ENCODE measurements at regions not wholly inside any gene's neighbourhood (a gene's known extent, or its start where the extent isn't known, plus 50 kb on each side); places are given as distances from the start of the nearest gene placed in this dataset.

- no peaks in the 10 kb centered on the region for H3K36me3 Mint-ChIP-seq (ENCODE audit: low read depth)
- DNase-seq (no peak), ATAC-seq (no peak)
- no peaks in the 10 kb centered on the region for H3K9me3 Mint-ChIP-seq
- H3K4me1 Mint-ChIP-seq: no peaks in the 10 kb centered on the region
- no peaks in the 10 kb centered on the region for H3K27me3 Mint-ChIP-seq
- no peak overlapping the region for H3K27ac Mint-ChIP-seq
- H3K4me3 Mint-ChIP-seq: no peak overlapping the region
Measured at GRCh38 chr12:105813201-105813600, 325.6 kb downstream of the NUAK1 start.

DNA sequence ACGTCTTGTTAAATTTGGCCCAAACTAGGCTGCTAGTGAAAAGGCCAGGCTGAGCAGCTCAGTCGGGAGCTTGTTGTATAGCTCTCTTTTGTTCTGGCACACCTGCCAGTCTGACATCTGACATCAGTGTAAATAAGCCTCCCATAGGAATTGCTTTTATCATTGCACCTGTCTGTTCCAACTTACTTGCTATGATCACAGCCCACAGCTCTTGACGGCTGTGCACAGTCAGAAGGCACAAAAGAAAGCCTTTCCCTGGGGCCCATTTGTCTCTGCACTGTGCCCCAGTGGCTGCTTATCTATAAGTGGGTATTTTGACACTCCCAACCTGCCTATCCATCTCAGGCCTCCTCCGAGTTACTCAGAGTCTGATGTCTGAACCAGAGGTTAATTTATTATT lies 324.5 kb downstream of the NUAK1 start:
- Mint-ChIP-seq H3K4me1 (no peaks in the 10 kb centered on the region), H3K27ac (no peak overlapping the region), H3K4me3 (no peak overlapping the region), H3K36me3 (ENCODE audit: low read depth) (no peaks in the 10 kb centered on the region), H3K9me3 (no peaks in the 10 kb centered on the region), H3K27me3 (no peaks in the 10 kb centered on the region)
- no peak for ATAC-seq
- DNase-seq: no peak

DNA sequence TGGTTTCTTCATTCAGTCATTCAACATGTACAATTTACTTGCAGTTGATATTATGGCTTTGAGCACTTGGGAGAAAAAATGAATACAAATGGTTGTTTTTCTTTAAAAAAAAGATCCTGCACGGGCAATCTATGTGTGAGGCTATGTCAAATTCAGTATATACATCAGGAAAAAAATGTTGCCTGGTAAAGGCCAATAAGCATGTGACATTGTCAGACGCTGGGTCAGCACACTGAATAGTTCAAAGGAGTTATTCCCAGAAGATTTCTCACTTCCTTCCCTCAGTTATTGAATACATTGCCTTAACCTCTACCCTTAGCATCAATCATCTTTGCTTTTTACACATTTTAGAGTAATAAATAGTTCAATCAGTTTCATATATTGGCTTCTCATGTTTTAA lies 319.2 kb downstream of the NUAK1 start:
- H3K4me1 Mint-ChIP-seq: no peaks in the 10 kb centered on the region
- peaks cover 4% of the 10 kb centered on the region for H3K9me3 Mint-ChIP-seq
- H3K27me3 Mint-ChIP-seq: peaks cover 2% of the 10 kb centered on the region
- H3K36me3 Mint-ChIP-seq (ENCODE audit: low read depth): no peaks in the 10 kb centered on the region
- no peak overlapping the region for H3K27ac Mint-ChIP-seq
- DNase-seq: no peak
- no peak for ATAC-seq
- no peak overlapping the region for H3K4me3 Mint-ChIP-seq

DNA sequence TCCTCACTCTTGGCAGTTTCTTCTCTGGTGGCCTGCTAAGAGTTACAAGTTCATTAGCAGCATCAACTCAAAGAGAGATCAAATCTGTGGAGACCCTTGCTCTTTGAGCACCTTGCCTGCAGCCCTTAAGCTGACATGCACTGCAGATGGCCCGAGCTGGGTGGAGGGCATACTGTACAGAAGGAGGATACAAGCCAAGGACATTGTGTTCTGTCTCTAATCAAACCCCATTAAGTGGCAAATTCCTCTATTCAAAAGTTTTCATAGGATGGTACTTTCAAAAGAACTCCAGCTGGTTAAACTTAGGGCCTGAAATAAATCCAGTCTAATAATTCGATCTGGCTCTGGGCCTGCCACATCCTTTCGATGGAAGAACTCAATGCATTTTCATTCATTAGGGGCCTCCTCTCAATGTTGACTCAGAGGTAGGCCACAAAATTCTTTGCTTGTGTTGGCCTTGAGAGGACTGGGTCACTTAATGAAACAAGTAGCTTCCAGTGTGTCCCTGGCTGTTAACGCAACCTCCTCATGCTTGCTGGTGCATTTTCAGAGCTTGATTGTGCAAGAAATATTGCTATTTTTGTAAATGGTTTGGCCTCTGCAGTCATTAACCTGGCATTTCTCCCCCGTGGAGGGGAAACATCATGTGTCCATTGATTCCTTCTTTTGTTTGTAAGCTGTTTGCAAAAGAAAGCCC lies 318.2 kb downstream of the NUAK1 start:
- ATAC-seq: no peak
- Mint-ChIP-seq H3K36me3 (ENCODE audit: low read depth) (no peaks in the 10 kb centered on the region), H3K4me1 (no peaks in the 10 kb centered on the region), H3K27ac (no peak overlapping the region), H3K9me3 (peaks cover 4% of the 10 kb centered on the region), H3K4me3 (no peak overlapping the region), H3K27me3 (peaks cover 2% of the 10 kb centered on the region)
- no peak for DNase-seq

DNA sequence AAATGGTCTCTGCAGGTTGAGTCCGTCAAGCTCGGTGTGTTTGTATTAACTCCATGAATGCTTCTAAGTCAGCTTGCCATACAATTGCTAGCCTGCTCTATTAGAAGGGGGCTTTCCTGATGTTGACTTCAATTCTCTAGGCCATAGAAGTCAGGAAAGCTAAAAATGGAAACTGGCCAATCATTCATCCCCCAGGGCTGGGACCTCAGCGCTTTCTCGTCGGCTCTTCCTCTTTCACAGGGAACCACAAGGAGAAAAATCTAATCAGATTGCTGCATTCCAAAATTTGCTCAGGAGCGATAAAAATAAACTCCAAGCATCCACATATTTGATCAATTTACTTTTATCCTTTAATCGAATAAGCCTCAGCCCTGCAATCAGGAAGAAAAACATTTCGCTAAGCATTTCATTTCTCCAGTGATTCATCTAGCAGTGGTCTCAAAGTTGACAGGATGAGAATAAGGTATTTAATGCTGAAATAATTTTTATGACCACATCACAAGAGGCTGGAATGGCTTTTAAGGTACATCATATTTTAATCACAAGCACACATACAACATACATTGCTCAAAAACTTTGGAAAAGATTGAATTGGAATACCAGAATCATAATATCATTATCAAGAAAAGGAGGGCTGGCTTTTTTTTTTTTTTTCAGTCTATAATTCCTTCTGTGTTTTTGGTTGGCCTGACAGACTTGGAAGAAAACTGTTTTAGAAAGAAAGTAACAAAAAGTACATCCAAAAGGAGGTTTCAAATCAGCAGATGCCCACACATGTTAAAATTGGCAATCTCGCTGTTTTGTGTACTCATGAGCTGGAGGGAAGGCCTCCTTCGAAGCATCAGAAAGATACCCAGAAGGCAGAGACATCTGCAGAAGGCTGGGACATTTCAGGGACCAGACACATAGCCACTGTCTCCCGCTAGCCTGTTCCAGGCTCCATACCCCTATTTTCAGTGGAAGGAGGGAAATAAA lies 316.3 kb downstream of the NUAK1 start:
- no peaks in the 10 kb centered on the region for H3K4me1 Mint-ChIP-seq
- no peaks in the 10 kb centered on the region for H3K36me3 Mint-ChIP-seq (ENCODE audit: low read depth)
- H3K27ac Mint-ChIP-seq: no peak overlapping the region
- ATAC-seq: no peak
- peaks cover 4% of the 10 kb centered on the region for H3K9me3 Mint-ChIP-seq
- no peak overlapping the region for H3K4me3 Mint-ChIP-seq
- peaks cover 2% of the 10 kb centered on the region for H3K27me3 Mint-ChIP-seq
- DNase-seq: no peak

DNA sequence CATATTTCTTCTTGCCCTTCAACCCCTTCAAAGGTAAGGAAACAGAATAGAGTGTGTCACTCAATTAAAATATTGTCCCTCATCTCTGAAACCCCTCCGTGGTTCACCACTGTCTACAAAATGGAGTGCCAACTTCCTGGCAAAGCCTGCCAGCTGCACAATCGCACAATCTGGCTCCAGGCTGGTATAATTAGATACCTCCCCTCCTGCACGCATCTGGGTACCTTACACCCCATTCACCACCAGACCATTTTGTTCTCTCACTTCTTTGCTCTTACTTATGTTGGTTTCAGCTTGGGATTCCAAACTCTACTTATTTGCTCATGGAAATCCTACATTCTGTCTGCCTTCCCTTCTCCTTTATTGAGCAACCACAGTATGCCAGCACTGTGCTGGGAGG lies 314.9 kb downstream of the NUAK1 start:
- Mint-ChIP-seq H3K27me3 (peaks cover 2% of the 10 kb centered on the region), H3K27ac (no peak overlapping the region), H3K4me1 (no peaks in the 10 kb centered on the region), H3K36me3 (ENCODE audit: low read depth) (no peaks in the 10 kb centered on the region), H3K9me3 (peaks cover 4% of the 10 kb centered on the region), H3K4me3 (no peak overlapping the region)
- no peak for ATAC-seq
- no peak for DNase-seq

DNA sequence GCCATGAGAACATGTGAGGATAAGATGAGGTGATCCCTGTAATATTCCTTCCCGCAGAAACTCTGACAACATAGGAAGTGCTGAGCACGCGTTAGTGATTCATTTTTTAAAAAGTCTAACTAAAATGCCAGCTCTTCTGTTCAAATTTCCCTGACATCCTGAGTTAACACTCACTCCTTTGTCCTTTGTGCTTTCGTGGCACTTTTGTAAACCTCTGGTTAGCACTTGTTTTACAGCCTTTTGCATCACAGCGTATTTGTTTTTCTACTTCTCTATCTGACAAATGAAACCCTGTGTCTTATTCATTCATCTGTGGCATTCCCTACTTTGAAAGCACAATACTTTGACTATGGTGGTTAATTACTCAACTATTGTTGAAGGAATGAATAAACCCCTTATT lies 313.6 kb downstream of the NUAK1 start:
- H3K27ac Mint-ChIP-seq: no peak overlapping the region
- no peak overlapping the region for H3K4me3 Mint-ChIP-seq
- DNase-seq: no peak
- no peak for ATAC-seq
- H3K4me1 Mint-ChIP-seq: no peaks in the 10 kb centered on the region
- peaks cover 4% of the 10 kb centered on the region for H3K9me3 Mint-ChIP-seq
- H3K27me3 Mint-ChIP-seq: peaks cover 2% of the 10 kb centered on the region
- no peaks in the 10 kb centered on the region for H3K36me3 Mint-ChIP-seq (ENCODE audit: low read depth)

DNA sequence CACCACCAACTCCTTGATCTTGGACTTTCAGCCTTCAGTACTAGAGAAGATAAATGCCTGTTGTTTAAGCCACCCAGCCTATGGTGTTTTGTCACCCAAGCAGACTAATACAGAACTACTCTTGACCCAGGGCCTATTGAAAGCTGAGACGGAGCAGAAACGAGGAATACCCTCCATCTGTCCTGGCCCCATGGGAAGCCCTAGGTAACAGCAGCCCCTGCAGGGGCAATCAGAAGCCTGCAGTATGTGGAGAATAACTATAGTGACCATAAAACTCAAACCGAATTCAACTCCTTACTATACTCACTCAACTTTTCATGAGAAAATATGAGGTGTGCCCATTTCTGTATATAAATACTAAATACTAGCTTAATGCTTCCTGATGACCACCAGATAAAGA lies 307.4 kb downstream of the NUAK1 start:
- Mint-ChIP-seq H3K4me1 (no peaks in the 10 kb centered on the region), H3K27ac (no peak overlapping the region), H3K9me3 (no peaks in the 10 kb centered on the region), H3K4me3 (no peak overlapping the region), H3K27me3 (no peaks in the 10 kb centered on the region), H3K36me3 (ENCODE audit: low read depth) (no peaks in the 10 kb centered on the region)
- no peak for ATAC-seq
- DNase-seq: no peak

- Mint-ChIP-seq H3K4me1 (no peaks in the 10 kb centered on the region), H3K36me3 (ENCODE audit: low read depth) (no peaks in the 10 kb centered on the region), H3K27me3 (no peaks in the 10 kb centered on the region), H3K4me3 (no peak overlapping the region), H3K9me3 (no peaks in the 10 kb centered on the region), H3K27ac (no peak overlapping the region)
- no peak for ATAC-seq
- no peak for DNase-seq
Measured at GRCh38 chr12:105832021-105832420, 306.7 kb downstream of the NUAK1 start.

DNA sequence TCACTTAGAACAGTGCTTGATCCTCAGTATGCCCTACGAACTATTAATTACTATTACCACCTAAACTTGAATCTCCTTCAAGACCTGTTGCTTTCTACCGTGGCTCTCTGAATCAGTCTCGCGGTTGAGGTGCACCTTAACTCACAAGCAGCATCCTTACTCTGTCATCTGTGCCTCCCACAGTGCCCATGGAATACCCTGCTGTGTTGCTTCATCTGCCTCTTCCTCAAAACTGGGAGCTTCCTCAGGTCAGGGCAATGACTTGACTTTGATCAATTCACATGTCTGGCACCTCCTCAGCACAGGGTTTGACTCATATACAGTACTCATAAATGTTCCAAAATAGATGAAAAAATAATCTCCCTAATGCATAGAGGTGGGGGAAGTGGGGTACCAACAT lies 305.9 kb downstream of the NUAK1 start:
- no peak overlapping the region for H3K27ac Mint-ChIP-seq
- no peaks in the 10 kb centered on the region for H3K27me3 Mint-ChIP-seq
- ATAC-seq (no peak), DNase-seq (no peak)
- no peak overlapping the region for H3K4me3 Mint-ChIP-seq
- H3K9me3 Mint-ChIP-seq: no peaks in the 10 kb centered on the region
- H3K4me1 Mint-ChIP-seq: no peaks in the 10 kb centered on the region
- no peaks in the 10 kb centered on the region for H3K36me3 Mint-ChIP-seq (ENCODE audit: low read depth)

GRCh38 chr12:105834496-105834895 lies 304.3 kb downstream of the NUAK1 start:
- DNase-seq (no peak), ATAC-seq (no peak)
- Mint-ChIP-seq H3K4me3 (no peak overlapping the region), H3K36me3 (ENCODE audit: low read depth) (no peaks in the 10 kb centered on the region), H3K27ac (no peak overlapping the region), H3K4me1 (no peaks in the 10 kb centered on the region), H3K27me3 (peaks cover 3% of the 10 kb centered on the region), H3K9me3 (no peaks in the 10 kb centered on the region)

DNA sequence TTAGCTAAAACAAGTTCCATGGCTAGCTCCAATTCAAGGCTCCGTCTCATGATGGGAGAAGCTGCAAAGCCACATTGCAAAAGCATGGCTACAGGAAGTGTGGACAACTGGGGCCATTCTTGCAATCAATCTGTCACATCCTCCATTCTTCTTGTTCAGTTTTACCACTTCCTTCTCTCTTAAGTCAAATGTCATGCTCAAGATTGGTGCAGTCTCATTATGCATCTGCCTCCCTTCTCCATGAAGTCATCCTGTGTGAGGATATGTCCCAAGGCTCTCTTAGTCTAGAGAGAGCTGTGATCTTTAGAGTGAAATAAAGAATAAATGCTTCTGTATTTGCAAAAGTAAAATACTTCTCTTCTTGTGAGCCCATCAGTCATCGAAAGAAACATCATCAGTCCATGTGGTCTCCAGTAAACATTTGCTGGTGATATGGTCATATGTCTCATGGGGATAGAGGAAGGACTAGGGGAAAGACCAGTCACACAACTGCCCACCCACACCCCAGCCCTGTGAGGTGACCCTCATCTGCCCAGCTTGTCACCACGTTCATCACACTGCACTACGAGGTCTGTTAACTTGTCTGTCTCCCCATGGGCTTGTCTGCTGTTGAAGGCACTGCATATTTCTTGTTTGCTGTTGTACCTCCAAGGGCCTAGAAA lies 303.0 kb downstream of the NUAK1 start:
- Mint-ChIP-seq H3K4me3 (no peak overlapping the region), H3K4me1 (no peaks in the 10 kb centered on the region), H3K27me3 (peaks cover 3% of the 10 kb centered on the region), H3K9me3 (no peaks in the 10 kb centered on the region), H3K36me3 (ENCODE audit: low read depth) (no peaks in the 10 kb centered on the region), H3K27ac (no peak overlapping the region)
- no peak for DNase-seq
- no peak for ATAC-seq

DNA sequence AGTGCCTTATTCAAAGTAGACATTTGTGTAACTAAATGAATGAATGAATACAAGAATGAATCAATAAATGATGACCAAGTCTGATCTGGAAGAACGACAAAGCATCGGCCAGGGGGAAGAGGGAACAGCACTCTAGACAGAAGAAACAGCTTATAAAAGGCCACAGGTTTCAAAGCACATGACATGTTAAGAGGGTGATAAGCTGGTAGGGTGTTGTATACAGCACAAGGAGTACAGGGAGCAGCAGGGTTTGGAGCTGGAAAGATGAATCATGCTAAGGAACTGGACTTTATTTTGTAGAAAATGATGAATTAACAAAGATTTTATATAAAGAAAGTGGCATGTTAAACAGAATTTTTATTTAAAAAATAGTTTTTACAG lies 302.5 kb downstream of the NUAK1 start:
- peaks cover 3% of the 10 kb centered on the region for H3K27me3 Mint-ChIP-seq
- DNase-seq: no peak
- no peaks in the 10 kb centered on the region for H3K9me3 Mint-ChIP-seq
- no peak overlapping the region for H3K27ac Mint-ChIP-seq
- no peak for ATAC-seq
- no peak overlapping the region for H3K4me3 Mint-ChIP-seq
- no peaks in the 10 kb centered on the region for H3K4me1 Mint-ChIP-seq
- no peaks in the 10 kb centered on the region for H3K36me3 Mint-ChIP-seq (ENCODE audit: low read depth)

- Mint-ChIP-seq H3K27me3 (peaks cover 3% of the 10 kb centered on the region), H3K4me3 (no peak overlapping the region), H3K36me3 (ENCODE audit: low read depth) (no peaks in the 10 kb centered on the region), H3K27ac (no peak overlapping the region), H3K4me1 (no peaks in the 10 kb centered on the region), H3K9me3 (no peaks in the 10 kb centered on the region)
- ATAC-seq (no peak), DNase-seq (no peak)
Measured at GRCh38 chr12:105839629-105840127, 299.1 kb downstream of the NUAK1 start.

GRCh38 chr12:105840384-105840783 lies 298.4 kb downstream of the NUAK1 start:
- no peak for ATAC-seq

More at GRCh38 chr12:105840384-105840783, 298.4 kb downstream of the NUAK1 start:
- Mint-ChIP-seq H3K9me3 (no peaks in the 10 kb centered on the region), H3K4me3 (no peak overlapping the region), H3K4me1 (no peaks in the 10 kb centered on the region), H3K27me3 (peaks cover 3% of the 10 kb centered on the region), H3K27ac (no peak overlapping the region), H3K36me3 (ENCODE audit: low read depth) (no peaks in the 10 kb centered on the region)
- no peak for DNase-seq
